HG02938 (cell line): ENCODE measurements at regions not wholly inside any gene's neighbourhood (a gene's known extent, or its start where the extent isn't known, plus 50 kb on each side); places are given as distances from the start of the nearest gene placed in this dataset.

ENCODE experiments used
- ATAC-seq: cut with Tn5 transposase; IDR thresholded peaks from one replicate; pipeline ENCODE4 v1.9.1; 2021; ENCODE audit warnings: mild to moderate bottlenecking, moderate library complexity; ENCODE audit not compliant: unreplicated experiment

DNA sequence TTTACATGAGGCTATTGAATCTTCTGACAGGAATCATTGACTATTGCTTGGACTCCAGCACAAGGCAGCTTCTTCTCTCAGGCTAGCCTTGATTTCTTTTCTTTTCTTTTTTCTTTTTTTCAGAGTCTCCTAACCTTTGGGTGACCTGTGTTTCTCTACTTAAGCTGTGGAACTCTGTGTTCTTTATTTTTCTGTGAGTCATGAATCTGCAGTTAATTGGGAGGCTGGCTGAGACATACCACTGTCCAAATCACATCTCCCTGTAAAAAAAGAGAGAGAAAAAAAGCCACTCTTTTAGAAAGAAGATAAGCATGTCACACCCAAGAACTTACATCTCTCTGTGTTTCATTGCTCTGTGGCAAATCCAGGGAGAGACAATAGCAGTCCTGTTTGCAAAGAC lies 681.2 kb upstream of the TSPY4 start:
- no peak for ATAC-seq

DNA sequence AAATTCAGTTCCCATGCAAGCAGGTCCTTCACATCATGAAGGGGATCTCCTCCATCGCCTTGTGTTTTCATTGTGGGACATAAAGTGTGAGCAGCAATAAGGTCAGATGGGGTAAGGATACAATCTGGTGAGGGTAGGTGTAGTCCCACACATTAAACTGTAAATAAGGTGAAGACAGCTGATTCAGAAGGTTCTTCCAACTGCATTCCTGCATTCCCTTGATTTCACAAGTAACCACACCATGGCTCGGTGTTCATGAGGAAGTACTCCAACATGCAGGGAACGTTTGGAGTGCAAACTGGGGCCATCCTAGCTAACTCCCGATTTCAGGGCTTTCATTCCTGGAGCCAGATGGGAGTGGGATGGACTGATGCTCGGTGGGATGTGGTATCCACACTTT lies 680.7 kb upstream of the TSPY4 start:
- no peak for ATAC-seq

DNA sequence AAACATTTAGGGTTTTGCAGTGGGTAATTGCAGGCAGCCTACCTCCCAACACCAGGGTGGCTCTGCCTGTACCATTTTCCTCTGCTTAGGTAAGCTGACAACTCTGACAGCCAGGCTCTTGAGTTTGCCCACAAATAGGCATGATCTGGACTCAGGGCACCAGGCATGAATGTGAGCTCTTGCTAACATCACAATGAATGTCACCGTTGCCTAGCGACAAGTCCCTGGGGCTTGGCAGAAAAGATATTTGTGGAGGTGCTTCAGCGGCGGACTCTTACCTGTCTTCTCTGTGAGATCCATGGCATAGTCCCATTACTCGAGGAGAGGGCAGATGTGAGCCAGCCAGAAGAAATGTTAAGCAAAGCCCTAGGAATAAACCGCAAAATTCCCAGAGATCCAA lies 677.5 kb upstream of the TSPY4 start:
- ATAC-seq, result no peak

DNA sequence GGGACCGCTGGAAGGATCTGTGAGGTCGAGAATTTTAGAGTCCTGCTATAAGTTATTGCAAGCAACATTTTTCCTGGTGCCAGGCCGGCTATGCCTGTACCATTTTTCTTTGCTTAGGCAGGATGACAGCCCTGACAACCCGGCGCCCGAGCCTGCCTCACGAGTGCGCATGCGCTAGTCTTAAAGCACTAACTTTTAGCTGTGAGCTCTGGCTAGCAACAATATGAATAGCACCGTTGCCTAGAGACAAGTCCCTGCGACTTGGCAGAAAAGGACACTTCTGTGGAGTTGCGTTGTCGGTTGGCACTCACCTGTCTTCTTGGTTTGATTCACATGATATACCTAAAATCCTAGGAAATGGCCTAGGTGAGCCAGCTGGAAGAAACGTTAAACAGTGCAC lies 663.4 kb upstream of the TSPY4 start:
- ATAC-seq, result no peak

DNA sequence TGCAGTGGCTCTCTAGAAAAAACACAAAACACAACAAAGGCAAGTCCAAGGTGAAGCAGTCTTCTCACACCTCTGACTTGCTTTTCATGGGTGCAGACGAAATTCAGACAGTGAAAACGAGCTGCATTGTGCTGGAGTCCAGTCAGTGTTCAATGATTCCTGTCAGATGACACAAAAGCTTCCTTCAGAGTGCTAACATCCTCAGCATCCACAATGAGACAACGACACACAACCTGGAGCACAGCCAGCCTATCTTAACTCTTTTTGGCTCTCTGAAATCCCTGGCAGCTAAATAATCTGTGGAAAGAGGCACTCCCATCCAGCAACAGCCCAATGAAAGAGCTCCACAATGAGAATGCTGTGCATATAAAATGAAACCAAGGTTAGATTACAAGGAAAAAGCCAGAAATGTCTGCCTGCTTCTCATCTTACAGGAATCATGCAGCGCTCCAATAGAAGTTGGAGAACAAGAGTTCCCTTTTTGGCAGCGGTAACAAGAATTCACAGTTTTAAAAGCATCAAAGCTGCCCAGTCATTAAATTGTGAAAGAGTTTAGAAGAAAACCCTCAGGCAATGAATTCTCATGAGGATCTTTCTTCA lies 659.8 kb upstream of the TSPY4 start:
- no peak for ATAC-seq

DNA sequence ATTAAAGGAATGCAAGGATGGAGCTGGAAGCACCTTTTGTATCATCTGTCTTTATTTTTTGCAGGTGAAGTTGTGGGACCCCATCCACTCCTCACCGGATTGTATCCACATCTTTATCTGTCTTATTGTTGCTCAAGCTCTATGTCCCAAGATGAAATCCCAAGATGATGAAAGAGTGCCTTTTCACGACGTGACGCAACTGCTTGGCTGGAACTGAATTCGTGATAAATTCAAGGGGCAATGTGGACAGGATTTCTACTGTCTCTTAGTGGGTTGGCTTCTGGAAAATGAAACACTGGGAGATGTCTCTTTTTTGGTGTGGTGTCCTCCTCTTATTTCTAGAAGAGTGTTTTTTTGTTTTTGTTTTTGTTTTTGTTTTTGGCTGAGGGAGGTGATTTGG lies 650.1 kb upstream of the TSPY4 start:
- ATAC-seq, result no peak

DNA sequence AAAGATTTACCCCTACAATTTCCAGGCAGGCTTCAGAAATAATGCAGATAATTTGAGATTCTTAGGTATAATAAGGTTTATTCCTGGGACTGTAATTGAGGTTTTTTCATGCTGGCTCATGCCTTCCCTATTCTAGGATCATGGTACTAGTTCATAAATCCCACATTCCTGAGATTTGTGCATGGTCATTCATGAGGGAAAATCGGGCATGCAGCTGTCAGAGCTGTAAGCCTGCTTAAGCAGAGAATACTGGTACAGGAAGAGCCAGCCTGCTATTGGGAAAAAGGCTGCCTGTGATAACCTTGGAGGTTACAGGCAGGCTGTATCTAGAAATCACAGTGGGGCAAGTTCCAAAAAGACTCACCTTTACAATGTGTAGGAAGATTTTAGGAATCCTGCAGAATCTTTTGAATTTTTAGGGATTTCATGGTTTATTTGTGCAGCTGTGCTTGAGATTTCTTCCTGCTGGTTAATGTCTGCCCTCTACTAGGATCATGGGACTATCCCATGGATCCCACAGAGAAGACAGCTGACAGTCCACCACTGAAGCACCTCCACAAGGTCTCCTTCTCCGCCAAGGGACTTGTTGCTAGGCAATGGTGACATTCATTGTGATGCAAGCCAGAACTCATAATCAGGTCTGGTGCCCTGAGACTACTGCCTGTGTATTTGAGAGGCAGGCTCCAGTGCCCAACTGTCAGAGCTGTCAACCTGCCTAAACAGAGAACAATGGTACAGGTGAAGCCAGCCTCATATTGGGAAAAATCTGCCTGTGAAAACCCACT lies 646.2 kb upstream of the TSPY4 start:
- ATAC-seq, result no peak

DNA sequence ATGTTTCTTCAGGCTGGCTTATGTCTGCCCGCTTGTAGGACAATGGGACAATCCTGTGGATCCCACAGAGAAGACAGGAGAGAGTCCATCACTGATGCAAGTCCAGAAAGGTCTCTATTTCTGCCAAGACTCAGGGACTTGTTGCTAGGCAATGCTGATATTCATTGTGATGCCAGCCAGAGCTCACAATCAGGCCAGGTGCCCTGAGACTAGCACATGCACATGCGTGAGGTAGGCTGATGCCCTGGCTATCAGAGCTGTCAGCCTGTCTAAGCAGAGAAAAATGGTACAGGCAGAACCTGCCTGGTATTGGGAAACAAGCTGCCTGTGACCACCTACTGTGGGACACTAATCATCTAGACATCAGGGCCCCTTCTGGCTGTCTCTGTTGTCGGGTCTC lies 638.7 kb upstream of the TSPY4 start:
- no peak for ATAC-seq

DNA sequence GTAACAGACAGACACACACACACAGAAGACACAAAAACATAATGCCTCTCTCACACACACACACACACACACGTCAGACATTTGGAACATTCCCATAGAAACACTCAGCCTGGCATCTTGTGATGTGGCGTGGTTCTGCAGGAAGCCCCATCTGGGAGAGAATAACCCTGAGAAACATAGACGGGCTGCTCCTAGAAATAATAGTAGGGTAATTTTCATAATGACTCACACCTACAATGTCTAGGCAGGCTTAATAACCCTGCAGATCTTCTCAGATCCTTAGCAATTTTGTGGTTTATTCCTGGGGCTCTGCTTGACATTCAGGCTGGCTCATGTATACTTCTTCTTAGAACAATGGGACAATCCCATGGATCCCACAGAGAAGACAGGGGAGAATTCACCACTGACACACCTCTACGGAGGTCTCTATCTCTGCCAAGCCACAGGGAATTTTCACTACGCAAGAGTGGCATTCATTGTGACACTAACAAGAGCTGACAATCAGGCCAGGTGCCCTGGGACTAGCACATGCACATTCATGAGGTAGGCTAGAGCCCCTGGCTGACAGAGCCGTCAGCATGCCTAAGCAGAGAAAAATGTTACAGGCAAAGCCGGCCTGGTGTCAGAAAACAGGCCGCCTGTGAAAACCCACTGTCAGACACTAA lies 631.5 kb upstream of the TSPY4 start:
- no peak for ATAC-seq

DNA sequence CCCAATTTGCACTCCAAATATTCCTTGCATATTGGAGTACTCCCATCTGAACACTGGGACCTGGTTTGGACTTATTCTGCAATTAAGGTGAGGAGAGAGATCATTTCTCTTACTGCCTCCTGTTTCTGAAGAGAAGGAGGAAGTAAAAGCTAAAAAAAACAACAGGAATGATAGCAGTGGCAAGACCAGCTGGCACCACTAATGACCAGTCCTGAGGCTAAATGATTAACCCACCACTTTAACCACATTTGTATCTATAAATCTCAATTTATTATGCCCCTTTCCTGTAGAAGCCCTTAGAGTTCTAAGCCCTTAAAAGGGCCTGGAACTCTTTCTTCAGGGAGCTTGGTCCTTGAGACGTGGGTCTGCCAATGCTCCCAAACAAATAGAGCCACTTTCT lies 625.0 kb upstream of the TSPY4 start:
- no peak for ATAC-seq

DNA sequence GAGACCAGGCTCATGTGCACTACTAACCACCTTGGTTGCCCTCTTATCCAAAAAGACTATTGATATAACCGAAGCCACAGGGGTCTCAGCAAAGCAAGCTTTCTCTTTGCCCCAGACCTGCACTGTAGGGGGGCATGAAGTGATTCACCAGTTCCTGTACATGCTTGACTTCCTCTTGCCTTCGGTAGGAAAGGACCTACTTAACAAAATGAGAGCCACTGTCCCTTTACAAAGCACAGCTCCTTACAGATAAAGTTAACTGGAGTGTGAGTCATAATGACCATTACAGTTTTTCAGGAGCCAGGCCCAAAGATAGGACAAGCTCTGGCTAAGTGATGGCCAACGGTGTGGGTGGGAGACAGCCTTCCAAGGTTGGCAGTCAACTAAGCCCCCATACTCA lies 622.0 kb upstream of the TSPY4 start:
- no peak for ATAC-seq

DNA sequence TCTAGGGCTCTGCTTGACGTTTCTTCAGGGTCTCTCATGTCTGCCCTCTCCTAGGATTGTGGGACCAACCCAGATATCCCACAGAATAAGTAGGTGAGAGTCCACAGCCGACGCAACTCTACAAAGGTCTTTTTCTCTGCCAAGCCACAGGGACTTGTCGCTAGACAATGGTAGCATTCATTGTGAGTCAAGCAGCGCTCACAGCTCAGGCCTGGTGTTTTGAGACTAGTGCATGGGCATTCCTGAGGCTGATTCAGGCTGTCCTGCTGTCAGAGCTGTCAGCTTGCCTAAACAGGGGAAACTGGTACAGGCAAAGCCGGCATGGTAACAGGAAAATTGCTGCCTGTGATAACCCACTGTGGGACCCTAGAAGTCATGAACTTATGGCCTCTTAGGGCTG lies 610.6 kb upstream of the TSPY4 start:
- no peak for ATAC-seq

DNA sequence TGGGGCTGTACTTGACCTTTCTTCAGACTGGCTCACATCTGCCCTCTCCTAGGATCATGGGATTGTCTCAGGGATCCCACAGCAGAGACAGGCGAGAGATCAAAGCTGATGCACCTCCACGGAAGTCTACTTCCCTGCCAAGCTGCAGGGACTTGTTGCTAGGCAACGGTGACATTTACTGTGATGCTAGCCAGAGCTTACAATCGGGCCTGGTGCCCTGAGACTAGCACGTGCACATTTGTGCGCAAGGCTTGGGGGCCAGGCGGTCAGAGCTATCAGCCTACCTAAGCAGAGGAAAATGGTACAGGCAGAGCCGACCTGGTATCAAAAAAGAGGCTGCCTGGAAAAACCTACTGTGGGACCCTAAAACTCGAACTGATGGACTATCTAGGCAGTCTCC lies 607.3 kb upstream of the TSPY4 start:
- no peak for ATAC-seq

DNA sequence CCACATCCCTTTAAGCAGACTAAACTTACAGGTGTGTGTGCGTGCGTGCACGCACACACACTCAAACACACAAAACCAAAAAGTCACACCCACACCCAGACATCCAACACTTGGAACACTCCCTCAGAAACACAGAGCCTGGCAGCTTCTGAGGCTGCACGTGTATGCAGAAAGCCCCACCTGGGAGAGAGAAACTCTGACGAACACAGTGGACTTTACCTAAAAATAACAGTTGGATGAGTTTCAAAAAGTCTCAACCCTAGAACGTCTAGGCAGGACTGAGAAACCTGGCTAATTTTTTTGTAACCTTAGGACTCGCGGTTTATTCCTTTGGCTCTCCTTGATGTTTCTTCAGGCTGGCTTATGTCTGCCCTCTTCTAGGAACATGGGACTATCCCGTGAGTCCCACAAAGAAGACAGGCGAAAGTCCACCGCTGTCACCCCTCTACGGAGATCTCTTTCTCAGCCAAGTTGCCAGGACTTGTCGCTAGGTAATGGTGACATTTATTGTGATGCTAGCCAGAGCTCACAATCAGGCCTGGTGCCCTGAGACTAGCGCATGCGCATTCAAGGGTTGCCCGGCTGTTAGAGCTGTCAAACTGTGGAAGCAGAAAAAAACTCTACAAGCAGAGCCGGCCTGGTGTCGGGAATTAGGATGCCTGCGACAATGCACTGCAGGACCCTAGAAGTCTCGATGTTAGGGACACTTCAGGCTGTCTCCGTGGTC lies 595.8 kb upstream of the TSPY4 start:
- ATAC-seq, result no peak

DNA sequence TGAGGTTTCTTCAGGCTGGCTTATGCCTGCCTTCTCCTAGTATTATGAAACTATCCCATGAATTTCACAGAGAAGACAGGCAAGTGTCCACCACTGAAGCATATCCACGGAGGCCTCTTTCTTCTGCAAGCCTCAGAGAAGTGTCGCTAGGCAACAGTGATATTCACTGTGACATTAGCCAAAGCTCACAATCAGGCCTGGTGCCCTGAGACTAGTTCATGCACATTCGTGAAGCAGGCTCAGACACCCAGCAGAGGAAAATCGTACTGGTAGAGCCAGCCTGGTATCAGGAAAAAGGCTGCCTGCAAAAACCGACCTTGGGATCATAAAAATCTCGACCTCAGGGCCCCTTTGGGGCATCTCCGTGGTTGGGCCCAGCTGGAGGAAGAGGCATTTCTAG lies 573.1 kb upstream of the TSPY4 start:
- ATAC-seq, result no peak

DNA sequence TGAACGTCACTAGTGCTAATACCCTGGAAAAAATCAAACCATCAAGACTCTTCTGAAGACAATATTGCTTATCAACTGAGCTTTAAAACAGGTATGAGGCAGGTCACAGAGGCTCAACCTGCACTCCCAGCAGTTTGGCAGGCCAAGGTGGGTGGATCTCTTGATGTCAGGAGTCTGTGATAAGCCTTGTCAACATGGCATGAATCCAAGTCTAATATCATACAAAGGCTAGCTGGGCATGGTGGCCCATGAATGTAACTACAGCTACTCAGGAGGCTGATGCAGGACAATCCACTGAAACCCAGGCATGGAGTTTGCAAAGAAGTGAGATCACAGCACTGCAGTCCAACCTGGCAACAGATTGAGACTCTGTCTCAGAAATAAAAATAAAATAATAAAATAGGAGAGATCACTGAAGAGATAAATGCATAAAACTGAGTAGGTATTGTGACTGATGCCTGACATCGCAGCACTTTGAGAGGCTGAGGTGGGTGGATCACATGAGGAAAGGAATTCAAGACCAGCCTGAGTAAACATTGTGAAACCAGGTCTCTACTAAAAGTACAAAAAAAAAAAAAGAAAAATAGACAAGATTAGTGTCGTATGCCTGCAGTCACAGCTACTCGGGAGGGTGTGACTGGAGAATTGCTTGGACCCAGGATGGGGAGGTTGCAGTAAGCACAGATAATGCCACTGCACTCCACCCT lies 555.9 kb upstream of the TSPY4 start:
- ATAC-seq, result no peak

DNA sequence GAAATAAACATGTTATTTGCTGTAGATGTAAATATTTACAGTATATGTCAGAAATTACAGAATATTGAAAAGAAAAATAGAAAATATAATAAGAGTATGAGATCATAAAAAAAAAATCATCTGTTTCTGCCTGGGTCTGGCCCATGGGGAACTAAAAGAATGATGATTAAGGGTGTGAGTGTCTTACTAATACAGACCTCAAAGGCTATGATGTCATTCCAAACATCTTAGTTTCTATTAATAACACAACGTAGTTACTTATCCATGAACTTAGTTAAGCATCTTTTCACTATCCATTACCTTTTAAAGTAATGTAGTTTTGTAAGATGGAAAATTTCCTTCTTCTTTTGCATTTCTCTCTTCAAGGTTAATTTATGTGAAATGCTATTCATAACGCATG lies 542.7 kb upstream of the TSPY4 start:
- ATAC-seq, result no peak

DNA sequence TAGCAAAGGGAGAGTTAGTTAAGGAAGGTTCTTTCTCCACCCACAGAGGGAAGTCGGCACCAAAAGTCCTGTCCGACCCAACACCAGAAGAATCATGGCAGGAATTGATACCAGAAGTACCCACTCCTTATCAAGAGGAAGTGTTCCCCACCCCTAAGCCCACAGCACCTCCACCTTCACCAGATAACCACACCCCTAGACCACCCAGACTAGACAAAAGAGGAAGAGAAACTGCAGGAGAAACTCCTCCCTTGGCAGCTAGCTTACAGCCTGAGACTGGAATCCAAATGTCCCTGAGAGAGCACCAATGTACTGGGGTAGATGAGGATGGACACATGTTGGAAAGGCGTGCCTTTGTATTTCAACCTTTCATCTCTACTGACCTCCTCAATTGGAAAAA lies 532.9 kb upstream of the TSPY4 start:
- ATAC-seq, result no peak

DNA sequence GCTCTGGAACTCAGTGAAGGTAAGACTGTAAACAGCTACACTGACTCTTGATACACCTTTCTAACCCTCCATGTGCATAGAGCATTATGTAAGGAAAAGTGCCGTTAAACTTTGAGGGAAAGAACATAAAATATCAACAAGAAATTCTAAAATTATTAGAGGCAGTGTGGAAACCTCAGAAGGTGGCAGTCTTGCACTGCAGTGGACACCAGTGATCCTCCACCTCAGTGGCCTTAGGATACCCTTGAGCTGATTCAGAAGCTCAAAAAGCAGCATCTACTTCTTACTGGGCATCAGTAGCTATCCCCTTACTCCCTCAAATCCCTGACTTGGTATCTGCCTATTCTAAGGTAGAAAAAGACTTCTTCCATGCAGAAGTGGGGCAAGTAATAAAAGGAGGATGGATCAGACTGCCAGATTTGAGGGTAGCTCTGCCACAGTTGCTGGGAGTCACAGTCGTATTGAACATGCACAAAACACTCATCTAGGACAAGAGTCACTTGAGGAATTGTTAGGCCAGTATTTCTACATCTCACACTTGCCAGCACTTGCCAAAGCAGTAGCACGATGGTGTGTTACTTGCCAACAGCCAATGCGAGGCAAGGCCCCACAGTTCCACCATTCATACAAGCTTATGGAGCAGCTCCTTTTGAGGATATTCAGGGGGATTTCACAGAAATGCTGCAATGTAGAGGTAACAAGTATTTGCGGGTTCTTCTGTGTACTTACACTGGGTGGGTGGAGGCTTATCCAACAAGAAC lies 529.4 kb upstream of the TSPY4 start:
- ATAC-seq, result no peak

DNA sequence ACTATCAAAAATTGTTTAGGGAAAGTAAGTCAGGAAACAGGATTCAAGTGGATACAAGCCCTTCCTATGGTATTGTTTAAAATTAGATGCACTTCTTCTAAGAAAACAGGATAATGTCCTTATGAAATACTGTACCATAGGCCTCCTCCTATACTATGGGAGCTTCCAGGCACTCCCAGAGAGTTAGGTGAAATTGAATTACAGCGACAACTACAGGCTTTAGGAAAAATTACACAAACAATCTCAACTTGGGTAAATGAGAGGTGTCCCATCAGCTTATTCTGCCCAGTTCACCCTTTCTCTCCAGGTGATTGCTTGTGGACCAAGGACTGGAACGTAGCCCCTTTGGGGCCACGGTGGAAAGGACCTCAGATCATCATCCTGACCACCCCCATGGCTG lies 528.7 kb upstream of the TSPY4 start:
- ATAC-seq, result no peak
